Activated T-helper 2 cell treated with anti-CD3 and anti-CD28 coated beads, Interferon-gamma antibody, Interleukin-2, Interleukin-4, amounts not matched to agents 10 μg/mL and 5 μg/mL and 100 μg/mL, durations not matched to agents 14 hours and 24 hours and 36 hours (primary cell): ENCODE measurements at regions not wholly inside any gene's neighbourhood (a gene's known extent, or its start where the extent isn't known, plus 50 kb on each side); places are given as distances from the start of the nearest gene placed in this dataset.

ENCODE experiments used
- DNase-seq: peaks from one replicate; pipeline ENCODE4 v3.0.0; 2021; ENCODE audit warnings: low spot score
- H3K27ac Mint-ChIP-seq: one replicate; pipeline ENCODE4 v1.8.0; 2021; ENCODE audit warnings: mixed read lengths
- H3K27me3 Mint-ChIP-seq: one replicate; pipeline ENCODE4 v1.8.0; 2021; ENCODE audit warnings: low read depth, mixed read lengths
- H3K36me3 Mint-ChIP-seq: one replicate; pipeline ENCODE4 v1.8.0; 2021; ENCODE audit warnings: low read depth, mixed read lengths
- H3K4me1 Mint-ChIP-seq: one replicate; pipeline ENCODE4 v1.8.0; 2021; ENCODE audit warnings: low read depth, mixed read lengths
- H3K4me3 Mint-ChIP-seq: one replicate; pipeline ENCODE4 v1.8.0; 2021; ENCODE audit warnings: low read depth, mild to moderate bottlenecking, moderate library complexity, mixed read lengths
- H3K9me3 Mint-ChIP-seq: one replicate; pipeline ENCODE4 v1.8.0; 2021; ENCODE audit warnings: mixed read lengths
- intact Hi-C: fragments of 100-400 bp; cut with micrococcal nuclease; formaldehyde crosslinking; loops from one replicate; pipeline ENCODE4 v1.15.1; 2023

GRCh38 chr1:14238472-14239307 lies 359.8 kb upstream of the KAZN start:
- Mint-ChIP-seq H3K27me3 (no peaks in the 10 kb centered on the region), H3K36me3 (no peaks in the 10 kb centered on the region), H3K9me3 (no peaks in the 10 kb centered on the region), H3K4me3 (no peak overlapping the region), H3K4me1 (no peaks in the 10 kb centered on the region), H3K27ac (no peak overlapping the region)
- intact Hi-C loops: no loop called here
- DNase-seq: no peak

- Mint-ChIP-seq H3K4me3 (no peak overlapping the region), H3K27ac (no peak overlapping the region)
Observed at GRCh38 chr1:14240265-14240664, 358.2 kb upstream of the KAZN start.

GRCh38 chr1:14242123-14242522 lies 356.4 kb upstream of the KAZN start:
- Mint-ChIP-seq H3K9me3 (no peaks in the 10 kb centered on the region), H3K4me3 (no peak overlapping the region), H3K27ac (no peak overlapping the region), H3K27me3 (no peaks in the 10 kb centered on the region), H3K36me3 (no peaks in the 10 kb centered on the region), H3K4me1 (no peaks in the 10 kb centered on the region)
- intact Hi-C loops: no loop called here
- DNase-seq: no peak

More at GRCh38 chr1:14240265-14240664, 358.2 kb upstream of the KAZN start:
- Mint-ChIP-seq H3K27me3 (no peaks in the 10 kb centered on the region), H3K36me3 (no peaks in the 10 kb centered on the region), H3K4me1 (no peaks in the 10 kb centered on the region), H3K9me3 (no peaks in the 10 kb centered on the region)
- no peak for DNase-seq
- intact Hi-C loops: no loop called here

DNA sequence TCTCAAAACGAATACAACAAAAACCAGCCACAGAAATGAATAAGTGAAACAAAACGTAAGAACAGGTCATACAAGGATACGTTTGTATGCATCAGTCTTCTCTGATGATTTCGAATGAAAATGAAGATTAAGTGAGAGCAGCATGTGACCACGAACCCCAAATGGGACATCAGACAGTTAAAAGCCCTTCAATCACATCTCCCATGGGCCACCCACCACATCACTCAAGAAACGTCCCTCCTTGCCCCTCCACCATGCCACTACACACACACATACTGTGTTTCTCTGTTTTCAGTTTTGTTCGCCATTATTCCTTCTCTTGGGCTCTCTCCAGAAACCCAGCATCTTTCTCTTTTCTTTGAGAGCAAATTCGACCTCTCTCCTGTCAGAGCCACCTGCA lies 355.6 kb upstream of the KAZN start:
- no peak for DNase-seq
- intact Hi-C loops: no loop called here
- Mint-ChIP-seq H3K27me3 (no peaks in the 10 kb centered on the region), H3K4me3 (no peak overlapping the region), H3K27ac (no peak overlapping the region), H3K4me1 (no peaks in the 10 kb centered on the region), H3K9me3 (no peaks in the 10 kb centered on the region), H3K36me3 (no peaks in the 10 kb centered on the region)

GRCh38 chr1:14245954-14246353 lies 352.5 kb upstream of the KAZN start:
- DNase-seq: no peak
- Mint-ChIP-seq H3K27me3 (no peaks in the 10 kb centered on the region), H3K4me1 (no peaks in the 10 kb centered on the region), H3K4me3 (no peak overlapping the region), H3K27ac (no peak overlapping the region), H3K9me3 (no peaks in the 10 kb centered on the region), H3K36me3 (no peaks in the 10 kb centered on the region)
- intact Hi-C loops: no loop called here

GRCh38 chr1:14246471-14246870 lies 352.0 kb upstream of the KAZN start:
- no peak for DNase-seq
- H3K27me3 Mint-ChIP-seq: no peaks in the 10 kb centered on the region
- H3K9me3 Mint-ChIP-seq: no peaks in the 10 kb centered on the region
- H3K4me3 Mint-ChIP-seq: no peak overlapping the region
- no peaks in the 10 kb centered on the region for H3K36me3 Mint-ChIP-seq
- H3K4me1 Mint-ChIP-seq: no peaks in the 10 kb centered on the region
- H3K27ac Mint-ChIP-seq: no peak overlapping the region
- intact Hi-C loops: no loop called here

DNA sequence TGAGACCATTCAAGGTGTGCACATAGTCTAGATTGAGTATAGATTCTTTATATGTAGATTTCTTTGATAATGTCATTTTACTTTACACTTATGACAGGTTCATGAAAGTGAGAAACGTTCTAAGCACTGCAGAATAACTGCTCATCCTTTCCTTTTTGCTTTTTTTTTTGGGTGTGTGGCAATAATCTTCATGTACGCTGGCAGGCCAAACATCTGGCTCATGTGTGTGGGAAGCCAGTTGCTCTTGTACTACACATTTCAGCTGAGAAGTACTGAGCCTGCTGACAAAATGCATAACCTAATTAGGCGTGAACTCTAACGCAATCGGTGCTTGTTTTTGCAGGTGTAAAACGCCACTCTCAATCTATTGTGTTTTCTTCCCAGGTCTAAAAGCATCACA lies 350.8 kb upstream of the KAZN start:
- Mint-ChIP-seq H3K9me3 (no peaks in the 10 kb centered on the region), H3K27me3 (no peaks in the 10 kb centered on the region), H3K4me1 (no peaks in the 10 kb centered on the region), H3K27ac (no peak overlapping the region), H3K4me3 (no peak overlapping the region), H3K36me3 (no peaks in the 10 kb centered on the region)
- DNase-seq: no peak
- intact Hi-C loops: no loop called here

DNA sequence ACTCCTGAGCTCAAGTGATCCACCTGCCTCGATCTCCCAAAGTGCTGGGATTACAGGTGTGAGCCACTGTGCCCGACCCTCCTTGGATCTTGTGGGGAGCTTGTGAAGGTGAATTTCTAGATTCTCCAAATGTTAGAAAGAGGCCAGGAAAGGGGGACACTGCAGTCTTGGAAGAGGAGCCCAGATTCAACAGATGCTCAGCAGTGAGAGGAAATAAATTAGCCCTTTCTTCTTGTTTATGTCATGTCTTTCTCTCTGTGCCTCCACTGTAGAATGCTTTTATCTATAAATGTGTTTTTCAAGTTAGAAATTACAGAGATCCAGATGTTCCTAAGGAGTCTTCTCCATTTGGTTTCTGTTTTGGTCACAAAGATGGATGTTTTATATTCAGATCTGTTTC lies 346.6 kb upstream of the KAZN start:
- no peak overlapping the region for H3K27ac Mint-ChIP-seq
- DNase-seq: no peak
- intact Hi-C loops: no loop called here
- no peaks in the 10 kb centered on the region for H3K27me3 Mint-ChIP-seq
- H3K36me3 Mint-ChIP-seq: no peaks in the 10 kb centered on the region
- H3K4me3 Mint-ChIP-seq: no peak overlapping the region
- no peaks in the 10 kb centered on the region for H3K9me3 Mint-ChIP-seq
- H3K4me1 Mint-ChIP-seq: no peaks in the 10 kb centered on the region

- no peaks in the 10 kb centered on the region for H3K9me3 Mint-ChIP-seq
- H3K27me3 Mint-ChIP-seq: no peaks in the 10 kb centered on the region
- no peaks in the 10 kb centered on the region for H3K4me1 Mint-ChIP-seq
- DNase-seq: no peak
- no peak overlapping the region for H3K27ac Mint-ChIP-seq
- H3K4me3 Mint-ChIP-seq: no peak overlapping the region
- no peaks in the 10 kb centered on the region for H3K36me3 Mint-ChIP-seq
- intact Hi-C loops: no loop called here
Observed at GRCh38 chr1:14253676-14254075, 344.8 kb upstream of the KAZN start.

DNA sequence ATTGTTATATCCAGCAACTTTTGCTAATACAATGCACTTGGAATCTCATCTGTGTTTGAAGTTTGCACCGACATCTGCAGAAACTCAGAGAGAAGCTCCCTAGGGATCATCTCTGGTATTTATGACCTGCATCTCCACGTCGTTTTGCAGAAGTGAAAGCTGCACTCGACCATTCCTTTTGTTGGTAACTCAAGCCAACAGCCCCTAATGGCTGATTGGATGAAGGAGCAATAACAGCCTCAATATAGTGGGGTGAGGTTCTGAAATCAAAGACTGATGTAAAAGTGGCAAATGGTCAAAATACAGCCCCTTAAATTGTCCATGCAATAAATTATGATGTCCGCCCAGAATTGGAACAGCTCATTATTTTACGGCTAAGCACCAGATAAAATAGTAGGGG lies 344.2 kb upstream of the KAZN start:
- no peak for DNase-seq
- Mint-ChIP-seq H3K36me3 (no peaks in the 10 kb centered on the region), H3K27ac (no peak overlapping the region), H3K9me3 (no peaks in the 10 kb centered on the region), H3K4me1 (no peaks in the 10 kb centered on the region), H3K27me3 (no peaks in the 10 kb centered on the region), H3K4me3 (no peak overlapping the region)
- intact Hi-C loops: no loop called here

- Mint-ChIP-seq H3K4me3 (no peak overlapping the region), H3K36me3 (no peaks in the 10 kb centered on the region), H3K9me3 (no peaks in the 10 kb centered on the region), H3K4me1 (no peaks in the 10 kb centered on the region), H3K27me3 (no peaks in the 10 kb centered on the region), H3K27ac (no peak overlapping the region)
- no peak for DNase-seq
- intact Hi-C loops: no loop called here
Observed at GRCh38 chr1:14255233-14255632, 343.3 kb upstream of the KAZN start.

- H3K4me3 Mint-ChIP-seq: no peak overlapping the region
- H3K4me1 Mint-ChIP-seq: no peaks in the 10 kb centered on the region
- H3K27ac Mint-ChIP-seq: no peak overlapping the region
- no peaks in the 10 kb centered on the region for H3K36me3 Mint-ChIP-seq
- intact Hi-C loops: no loop called here
- no peaks in the 10 kb centered on the region for H3K27me3 Mint-ChIP-seq
- no peaks in the 10 kb centered on the region for H3K9me3 Mint-ChIP-seq
- no peak for DNase-seq
Observed at GRCh38 chr1:14255711-14256110, 342.8 kb upstream of the KAZN start.

DNA sequence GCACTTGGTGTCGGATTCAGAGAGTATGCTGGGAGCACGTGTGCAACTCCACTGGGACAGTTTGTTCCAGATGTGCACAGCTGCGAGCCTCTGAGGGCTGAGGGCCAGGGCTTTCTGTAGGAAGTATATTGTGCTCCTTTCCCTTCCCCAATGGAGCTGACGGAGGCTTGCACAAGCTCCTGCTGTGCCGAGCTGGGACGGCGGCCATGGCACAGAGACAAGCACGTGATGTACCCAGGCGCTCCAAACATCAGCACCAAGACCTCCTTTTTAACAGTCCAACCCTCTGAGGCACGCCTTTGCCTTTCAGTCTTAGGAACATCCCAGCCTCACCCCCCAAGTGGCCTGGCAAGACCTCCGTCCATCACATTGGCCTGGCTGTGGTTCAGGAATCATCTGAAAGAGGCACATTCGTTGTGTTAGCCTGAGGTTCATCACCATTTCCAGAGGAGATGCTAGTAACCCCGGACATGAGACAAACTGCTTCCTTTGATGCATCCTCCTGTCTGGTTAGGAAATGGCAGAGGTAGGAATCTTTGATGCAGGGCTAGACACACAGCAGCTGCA lies 339.2 kb upstream of the KAZN start:
- H3K4me3 Mint-ChIP-seq: no peak overlapping the region
- intact Hi-C loops: no loop called here
- H3K27me3 Mint-ChIP-seq: no peaks in the 10 kb centered on the region
- H3K4me1 Mint-ChIP-seq: no peaks in the 10 kb centered on the region
- no peaks in the 10 kb centered on the region for H3K36me3 Mint-ChIP-seq
- H3K9me3 Mint-ChIP-seq: no peaks in the 10 kb centered on the region
- no peak overlapping the region for H3K27ac Mint-ChIP-seq
- DNase-seq: no peak
